K562 (cell line): ENCODE measurements at regions not wholly inside any gene's neighbourhood (a gene's known extent, or its start where the extent isn't known, plus 50 kb on each side); places are given as distances from the start of the nearest gene placed in this dataset.

ENCODE experiments used
- ATAC-seq: fragments of 200-7000 bp; cut with Tn5 transposase; 3 replicates; pipeline ENCODE4 v1.9.1; 2020; ENCODE audit warnings: moderate library complexity
- BruUV-seq: library from RNA; stranded (reverse); fragments of 400-500 nt; replicated peaks from 2 replicates; lab custom pipeline; 2021; lab: Mats Ljungman, UMichigan
- CTCF ChIA-PET: fragments of 300-600 bp; formaldehyde crosslinking; extraction: SDS; loops from one replicate; lab custom pipeline; 2021; ENCODE audit warnings: low intra/inter-chr PET ratio; lab: Yijun Ruan, JAX
- POLR2A ChIA-PET: fragments of 300-600, 350-650 bp; sonication (Branson Sonifier 250); formaldehyde crosslinking; extraction: SDS; loops from one replicate; lab custom pipeline; 2021; ENCODE audit warnings: antibody characterized with exemption, inconsistent platforms; lab: Yijun Ruan, JAX
- DNase-seq, 4 experiments: peaks; one replicate each; pipeline versions ENCODE4 v3.0.0 to v3.0.0-alpha.2; 2011 to 2018; ENCODE audit warnings: low spot score in 3 of 4, mixed read lengths in 3 of 4; ENCODE audit errors: extremely low read depth in 1 of 4
- FAIRE-seq: peaks from 2 replicates; lab custom pipeline; 2011; peaks lifted over from hg19 to GRCh38; lab: Jason Lieb, UNC
- H2AFZ ChIP-seq: 2 replicates; pipeline ENCODE4 v1.6.0; 2011; ENCODE audit warnings: low read depth, low read length, control low read depth, inconsistent platforms
- H3K27ac ChIP-seq: fragments of 200-600 bp; 3 replicates; pipeline ENCODE4 v1.8.0; 2011; ENCODE audit warnings: low read depth, mild to moderate bottlenecking, control low read depth, inconsistent platforms, low read length, moderate library complexity, mixed read lengths; ENCODE audit errors: extremely low read depth
- H3K27me3 ChIP-seq, 2 experiments: fragments of 300-600 bp in 1 of 2; 2 replicates in 1 of 2; 3 replicates in 1 of 2; pipeline versions ENCODE4 v1.6.0 to v1.8.0; 2011; ENCODE audit warnings: inconsistent platforms in 2 of 2, low read length in 2 of 2, mild to moderate bottlenecking in 1 of 2, mixed read lengths in 1 of 2, moderate library complexity in 1 of 2; ENCODE audit not compliant: control insufficient read depth in 2 of 2, insufficient read depth in 2 of 2
- H3K36me3 ChIP-seq: fragments of 300-600 bp; 3 replicates; pipeline ENCODE4 v1.8.0; 2011; ENCODE audit warnings: mild to moderate bottlenecking, low read length, inconsistent platforms; ENCODE audit not compliant: control insufficient read depth, insufficient read depth
- H3K4me1 ChIP-seq, 2 experiments: fragments of 200-600 bp in 1 of 2; replicated peaks in 1 of 2; 2 replicates in 1 of 2; 3 replicates in 1 of 2; pipeline versions ENCODE4 v1.5.1 to v1.8.0; 2011; ENCODE audit warnings: inconsistent platforms in 2 of 2, low read length in 2 of 2, mild to moderate bottlenecking in 1 of 2, mixed read lengths in 1 of 2, moderate library complexity in 1 of 2; ENCODE audit not compliant: control insufficient read depth in 2 of 2, insufficient read depth in 2 of 2
- H3K4me2 ChIP-seq: 2 replicates; pipeline ENCODE4 v1.6.1; 2011; ENCODE audit warnings: low read length, control low read depth, inconsistent platforms, mixed read lengths; ENCODE audit not compliant: insufficient read depth
- H3K4me3 ChIP-seq: fragments of 200-600 bp; sonication (generic), shearing (Covaris generic); 2 replicates; pipeline ENCODE4 v1.5.1; 2016; ENCODE audit warnings: control low read depth, inconsistent platforms
- H3K79me2 ChIP-seq: fragments of 200-600 bp; 3 replicates; pipeline ENCODE4 v1.8.0; 2011; ENCODE audit warnings: low read length, inconsistent platforms; ENCODE audit not compliant: control insufficient read depth, insufficient read depth
- H3K9ac ChIP-seq, 2 experiments: 2 replicates each; pipeline versions ENCODE4 v1.6.0 to v1.6.1; 2011; ENCODE audit warnings: low read depth in 2 of 2, low read length in 2 of 2, control low read depth in 1 of 2, inconsistent platforms in 1 of 2, mild to moderate bottlenecking in 1 of 2, mixed read lengths in 1 of 2; ENCODE audit not compliant: insufficient read depth in 1 of 2
- H3K9me1 ChIP-seq: one replicate; pipeline ENCODE4 v1.6.0; 2011; ENCODE audit warnings: inconsistent platforms, mild to moderate bottlenecking, low read length, moderate library complexity; ENCODE audit not compliant: control insufficient read depth, insufficient read depth
- H3K9me3 ChIP-seq: replicated peaks from 2 replicates; pipeline ENCODE4 v1.5.1; 2011; ENCODE audit warnings: low read depth, low read length, inconsistent platforms; ENCODE audit not compliant: control insufficient read depth, insufficient read depth
- H4K20me1 ChIP-seq: replicated peaks from 2 replicates; pipeline ENCODE4 v1.6.1; 2011; ENCODE audit warnings: low read length, inconsistent platforms, mixed read lengths; ENCODE audit not compliant: control insufficient read depth, insufficient read depth
- CREB1 ChIP-seq, 2 experiments: sonication (generic) in 1 of 2; formaldehyde crosslinking in 1 of 2; IDR thresholded peaks; 2 replicates each; pipeline versions ENCODE4 v1.6.1 to v1.8.0; 2012 to 2022; ENCODE audit warnings: inconsistent platforms in 1 of 2, mild to moderate bottlenecking in 1 of 2, missing genetic modification reagents in 1 of 2, moderate library complexity in 1 of 2
- WGBS: fragments of 100-300 bp; shearing (Covaris generic); methylation state at CpG from one replicate; pipeline ENCODE4 v1.1.6; 2016; ENCODE audit warnings: low coverage, mixed read lengths; ENCODE audit not compliant: insufficient coverage; ENCODE audit errors: missing lambda C conversion rate; 5-methylcytosine and 5-hydroxymethylcytosine counted together
- in situ Hi-C: fragments of 300-500 bp; cut with MboI; formaldehyde crosslinking; loops from 4 replicates; pipeline ENCODE4 v1.15.0; 2018; ENCODE audit warnings: inconsistent platforms, mixed read lengths
- intact Hi-C: fragments of 100-400 bp; cut with micrococcal nuclease; formaldehyde crosslinking; loops from 2 replicates; pipeline ENCODE4 v1.14.2; 2022
- TF ChIP-seq, protein P1 (sequence below): sonication (generic); formaldehyde crosslinking; IDR thresholded peaks from 2 replicates; pipeline ENCODE4 v1.8.0; 2022; ENCODE audit warnings: mild to moderate bottlenecking, missing genetic modification reagents

DNA sequence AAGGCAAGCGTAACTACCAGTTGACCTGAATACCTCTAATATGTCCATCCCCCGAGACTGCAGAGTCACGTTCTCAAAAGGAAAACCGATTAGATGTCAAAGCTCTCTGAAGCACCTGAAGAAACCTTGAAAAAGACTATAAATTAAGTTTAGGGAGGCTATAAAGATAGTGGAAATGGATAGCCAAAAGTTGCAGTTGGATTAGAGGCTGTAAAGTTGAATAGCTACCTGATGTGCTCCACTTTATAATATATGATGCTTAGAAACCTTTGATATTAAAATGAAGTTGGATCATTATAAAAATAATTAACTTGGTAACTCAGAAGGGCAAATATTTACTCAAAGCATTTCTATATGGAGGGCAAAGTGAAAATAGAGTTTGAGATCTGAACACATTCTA, 506.6 kb upstream of the AGA start:
- ATAC-seq (no peak), FAIRE-seq (no peak), DNase-seq (no peak)
- Histone ChIP-seq H3K9ac (no peak overlapping the region), H3K27ac (no peak overlapping the region), H3K4me2 (no peak overlapping the region), H3K79me2 (no peaks in the 10 kb centered on the region), H3K9me3 (no peaks in the 10 kb centered on the region), H2AFZ (no peak overlapping the region), H3K36me3 (no peaks in the 10 kb centered on the region), H3K27me3 (no peaks in the 10 kb centered on the region), H3K4me3 (no peak overlapping the region), H3K9me1 (no peaks in the 10 kb centered on the region), H3K4me1 (no peaks in the 10 kb centered on the region), H4K20me1 (no peaks in the 10 kb centered on the region)
- CTCF ChIA-PET, result no interaction called here
- in situ Hi-C loops, result no loop called here
- 7% methylated on average over 4 of the region's 4 CpGs for WGBS
- BruUV-seq, result no TSS peak
- POLR2A ChIA-PET, result no interaction called here
- intact Hi-C loops, result no loop called here
- TF ChIP-seq, protein P1, sequence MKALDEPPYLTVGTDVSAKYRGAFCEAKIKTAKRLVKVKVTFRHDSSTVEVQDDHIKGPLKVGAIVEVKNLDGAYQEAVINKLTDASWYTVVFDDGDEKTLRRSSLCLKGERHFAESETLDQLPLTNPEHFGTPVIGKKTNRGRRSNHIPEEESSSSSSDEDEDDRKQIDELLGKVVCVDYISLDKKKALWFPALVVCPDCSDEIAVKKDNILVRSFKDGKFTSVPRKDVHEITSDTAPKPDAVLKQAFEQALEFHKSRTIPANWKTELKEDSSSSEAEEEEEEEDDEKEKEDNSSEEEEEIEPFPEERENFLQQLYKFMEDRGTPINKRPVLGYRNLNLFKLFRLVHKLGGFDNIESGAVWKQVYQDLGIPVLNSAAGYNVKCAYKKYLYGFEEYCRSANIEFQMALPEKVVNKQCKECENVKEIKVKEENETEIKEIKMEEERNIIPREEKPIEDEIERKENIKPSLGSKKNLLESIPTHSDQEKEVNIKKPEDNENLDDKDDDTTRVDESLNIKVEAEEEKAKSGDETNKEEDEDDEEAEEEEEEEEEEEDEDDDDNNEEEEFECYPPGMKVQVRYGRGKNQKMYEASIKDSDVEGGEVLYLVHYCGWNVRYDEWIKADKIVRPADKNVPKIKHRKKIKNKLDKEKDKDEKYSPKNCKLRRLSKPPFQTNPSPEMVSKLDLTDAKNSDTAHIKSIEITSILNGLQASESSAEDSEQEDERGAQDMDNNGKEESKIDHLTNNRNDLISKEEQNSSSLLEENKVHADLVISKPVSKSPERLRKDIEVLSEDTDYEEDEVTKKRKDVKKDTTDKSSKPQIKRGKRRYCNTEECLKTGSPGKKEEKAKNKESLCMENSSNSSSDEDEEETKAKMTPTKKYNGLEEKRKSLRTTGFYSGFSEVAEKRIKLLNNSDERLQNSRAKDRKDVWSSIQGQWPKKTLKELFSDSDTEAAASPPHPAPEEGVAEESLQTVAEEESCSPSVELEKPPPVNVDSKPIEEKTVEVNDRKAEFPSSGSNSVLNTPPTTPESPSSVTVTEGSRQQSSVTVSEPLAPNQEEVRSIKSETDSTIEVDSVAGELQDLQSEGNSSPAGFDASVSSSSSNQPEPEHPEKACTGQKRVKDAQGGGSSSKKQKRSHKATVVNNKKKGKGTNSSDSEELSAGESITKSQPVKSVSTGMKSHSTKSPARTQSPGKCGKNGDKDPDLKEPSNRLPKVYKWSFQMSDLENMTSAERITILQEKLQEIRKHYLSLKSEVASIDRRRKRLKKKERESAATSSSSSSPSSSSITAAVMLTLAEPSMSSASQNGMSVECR (CRISPR knock-in tag), result no peak
- TF ChIP-seq CREB1 (IDR thresholded peaks at IDR 0.05), result no peak
- no peak for TF ChIP-seq CREB1 (CRISPR knock-in tag; IDR thresholded peaks at IDR 0.05)
